Gastroesophageal sphincter (tissue), 4 donors: ENCODE measurements at regions not wholly inside any gene's neighbourhood (a gene's known extent, or its start where the extent isn't known, plus 50 kb on each side); places are given as distances from the start of the nearest gene placed in this dataset.

Source experiments
- ATAC-seq: fragments of 150-250 bp; one replicate; pipeline ENCODE4 v1.9.1; 2016; ENCODE audit warnings: mild to moderate bottlenecking, moderate library complexity
- H3K27ac ChIP-seq, 4 donors: fragments of 200-600 bp; sonication (generic) in 3 of 4; 1 replicate in 3 of 4; 2 replicates in 1 of 4; pipeline ENCODE4 v1.5.1; 2016 to 2019
- H3K27me3 ChIP-seq: fragments of 200-600 bp; sonication (generic); one replicate; pipeline ENCODE4 v1.5.1; 2019
- H3K36me3 ChIP-seq, 2 donors: fragments of 200-600 bp; sonication (generic); one replicate each; pipeline ENCODE4 v1.5.1; 2019; ENCODE audit warnings: control low read depth in 1 of 2
- H3K4me1 ChIP-seq, 3 donors: fragments of 200-600 bp; sonication (generic); 1 replicate in 2 of 3; 2 replicates in 1 of 3; pipeline ENCODE4 v1.5.1; 2016 to 2019; ENCODE audit warnings: control low read depth in 2 of 3
- H3K4me3 ChIP-seq, 2 donors: fragments of 200-600 bp; sonication (generic); one replicate each; pipeline ENCODE4 v1.5.1; 2019; ENCODE audit warnings: mild to moderate bottlenecking in 1 of 2, moderate library complexity in 1 of 2
- H3K9me3 ChIP-seq, 3 donors: fragments of 200-600 bp; sonication (generic); one replicate each; pipeline ENCODE4 v1.5.1; 2017 to 2019; ENCODE audit warnings: control low read depth in 2 of 3
- CTCF ChIP-seq, 4 experiments: fragments of 200-600 bp in 2 of 4; fragments of 450-650 bp in 2 of 4; sonication (generic) in 1 of 4; IDR thresholded peaks; one replicate each; pipeline ENCODE4 v1.5.1; 2017 to 2019; ENCODE audit warnings: antibody characterized with exemption in 4 of 4, mild to moderate bottlenecking in 2 of 4, moderate library complexity in 2 of 4
- EP300 ChIP-seq: sonication (generic); formaldehyde crosslinking; IDR thresholded peaks from one replicate; pipeline ENCODE4 v1.6.1; 2017; ENCODE audit warnings: antibody characterized with exemption, mild to moderate bottlenecking
- POLR2A ChIP-seq, 2 donors: fragments of 450-650 bp; IDR thresholded peaks; one replicate each; pipeline ENCODE4 v1.6.1; 2017; ENCODE audit warnings: antibody characterized with exemption in 2 of 2, mild to moderate bottlenecking in 2 of 2, moderate library complexity in 1 of 2
- POLR2AphosphoS5 ChIP-seq: sonication (generic); formaldehyde crosslinking; IDR thresholded peaks from one replicate; pipeline ENCODE4 v1.6.1; 2017; ENCODE audit warnings: antibody characterized with exemption
- WGBS, 2 donors: methylation state at CpG; one replicate each; pipeline ENCODE4 v1.1.5; 2018; ENCODE audit warnings: low coverage in 1 of 2; 5-methylcytosine and 5-hydroxymethylcytosine counted together

- no peak for ATAC-seq
- no peaks in the 10 kb centered on the region for H3K9me3 ChIP-seq
- H3K27ac ChIP-seq: no peak overlapping the region
- TF ChIP-seq CTCF (IDR thresholded peaks at IDR 0.05) (no peak), POLR2A (IDR thresholded peaks at IDR 0.05) (no peak), POLR2AphosphoS5 (no peak), EP300 (no peak)
- H3K4me1 ChIP-seq: no peaks in the 10 kb centered on the region
- no peaks in the 10 kb centered on the region for H3K36me3 ChIP-seq
- H3K4me3 ChIP-seq: no peak overlapping the region
- no peaks in the 10 kb centered on the region for H3K27me3 ChIP-seq
Observed at GRCh38 chr1:79695138-79695537, 688.6 kb upstream of the ADGRL4 start.

DNA sequence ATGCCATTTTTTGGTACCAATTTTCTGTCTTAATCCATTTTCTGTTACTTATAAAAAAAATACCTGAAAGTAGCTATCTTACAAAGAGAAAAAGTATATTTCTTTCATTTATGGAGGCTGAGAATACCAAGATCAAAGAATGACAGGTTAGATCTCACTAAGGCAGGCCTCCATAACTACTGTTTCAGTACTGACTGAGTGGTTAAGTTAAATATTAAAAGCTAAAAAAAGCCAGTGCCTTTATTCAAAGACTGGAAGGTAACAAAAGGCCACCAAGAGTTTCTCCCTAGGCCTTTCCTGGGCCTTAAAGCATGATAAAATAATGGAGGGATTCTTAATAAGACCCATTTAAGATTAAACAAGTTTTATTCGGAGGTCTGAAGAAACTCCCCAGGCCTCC lies 687.7 kb upstream of the ADGRL4 start:
- H3K4me3 ChIP-seq: no peak overlapping the region
- no peak for TF ChIP-seq CTCF (IDR thresholded peaks at IDR 0.05)
- TF ChIP-seq POLR2AphosphoS5: no peak
- WGBS, 2 donors: 43 to 70% methylated on average over 1 of the region's 1 CpG

DNA sequence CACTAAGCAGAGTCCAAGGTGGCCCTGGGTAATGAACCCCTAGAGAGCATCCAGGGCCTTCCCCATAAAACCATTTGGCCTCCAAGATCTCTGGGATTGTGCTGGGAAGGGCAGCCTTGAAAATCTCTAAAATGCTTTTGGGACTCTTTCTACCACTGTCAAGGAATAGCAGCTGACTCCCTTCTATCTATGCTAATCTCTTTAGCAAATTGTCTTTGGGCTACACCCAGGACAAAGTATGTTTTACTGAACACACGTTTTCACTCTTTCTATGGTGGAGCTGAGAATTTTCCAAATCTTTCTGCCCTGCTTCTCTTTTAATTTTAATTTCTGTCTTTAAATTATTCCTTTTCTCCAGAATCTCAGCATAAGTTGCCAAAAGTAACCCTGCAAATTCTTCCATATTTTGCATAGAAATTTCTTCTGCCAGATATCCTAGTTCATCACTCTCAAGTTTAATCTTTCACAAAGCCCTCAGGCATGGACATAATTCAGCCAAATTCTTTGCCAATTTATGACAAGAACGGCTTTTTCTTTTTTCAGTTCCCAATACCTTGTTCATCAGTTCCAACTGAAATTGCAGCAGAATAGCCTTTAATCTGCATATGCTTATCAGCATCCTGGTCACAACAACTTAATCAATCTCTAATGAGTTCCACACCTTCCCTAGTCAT lies 687.0 kb upstream of the ADGRL4 start:
- H3K4me3 ChIP-seq: no peak overlapping the region
- no peaks in the 10 kb centered on the region for H3K36me3 ChIP-seq
- H3K27ac ChIP-seq: no peak overlapping the region
- no peak for ATAC-seq
- H3K4me1 ChIP-seq: peaks cover 0 to 5% (median 0%) of the 10 kb centered on the region in 3 donors
- no peak for TF ChIP-seq POLR2AphosphoS5
- no peak for TF ChIP-seq CTCF (IDR thresholded peaks at IDR 0.05)
- TF ChIP-seq POLR2A (IDR thresholded peaks at IDR 0.05): no peak
- TF ChIP-seq EP300: no peak
- no peaks in the 10 kb centered on the region for H3K27me3 ChIP-seq
- no peaks in the 10 kb centered on the region for H3K9me3 ChIP-seq
- WGBS, 2 donors: 32 to 68% methylated on average over 2 of the region's 2 CpGs

More for the DNA sequence above, 687.7 kb upstream of the ADGRL4 start:
- Histone ChIP-seq H3K27ac (no peak overlapping the region), H3K9me3 (no peaks in the 10 kb centered on the region), H3K36me3 (no peaks in the 10 kb centered on the region), H3K27me3 (no peaks in the 10 kb centered on the region), H3K4me1 (peaks cover 0 to 2% (median 0%) of the 10 kb centered on the region in 3 donors)
- ATAC-seq: no peak

DNA sequence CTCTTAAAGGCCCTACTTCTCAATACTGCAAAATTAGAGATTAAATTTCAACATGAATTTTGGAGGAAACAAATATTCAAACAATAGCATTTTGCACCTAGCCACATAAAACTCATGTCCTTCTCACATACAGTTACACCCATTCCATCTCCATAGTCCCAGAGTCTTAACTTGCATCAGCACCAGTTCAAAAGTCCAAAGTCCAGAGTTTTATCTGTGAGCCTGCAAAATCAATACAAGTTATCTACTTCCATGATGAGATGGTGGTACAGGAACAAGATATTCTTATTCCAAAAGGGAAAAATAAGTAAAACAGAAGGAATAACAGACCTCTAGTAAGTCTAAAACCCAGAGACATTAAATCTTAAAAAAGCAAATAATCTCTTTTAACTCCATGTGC lies 686.0 kb upstream of the ADGRL4 start:
- no peaks in the 10 kb centered on the region for H3K9me3 ChIP-seq
- H3K36me3 ChIP-seq: no peaks in the 10 kb centered on the region
- no peak overlapping the region for H3K27ac ChIP-seq
- TF ChIP-seq CTCF (IDR thresholded peaks at IDR 0.05) (no peak), POLR2AphosphoS5 (no peak), EP300 (no peak), POLR2A (IDR thresholded peaks at IDR 0.05) (no peak)
- no peak for ATAC-seq
- peaks cover 0 to 5% (median 0%) of the 10 kb centered on the region in 3 donors for H3K4me1 ChIP-seq
- H3K27me3 ChIP-seq: no peaks in the 10 kb centered on the region
- H3K4me3 ChIP-seq: no peak overlapping the region

DNA sequence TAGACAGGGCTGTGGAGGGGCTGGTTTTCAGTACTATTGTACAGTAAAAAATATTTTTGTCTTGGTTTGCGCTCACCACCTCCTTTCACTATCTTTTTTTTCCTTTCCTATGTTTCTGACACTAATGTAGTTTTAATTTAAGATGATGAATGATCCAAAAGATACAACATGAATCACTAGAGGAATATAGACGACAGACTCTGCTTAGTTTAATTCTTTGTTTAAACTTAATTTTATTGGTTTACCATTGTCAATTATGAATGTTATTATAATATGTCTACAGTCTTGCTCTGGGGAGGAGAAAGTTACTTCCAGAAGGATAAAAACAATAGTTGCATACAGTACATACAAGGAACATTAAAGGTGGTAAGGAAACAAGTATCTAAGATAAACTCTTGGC lies 682.4 kb upstream of the ADGRL4 start:
- Histone ChIP-seq H3K4me1 (peaks cover 0 to 5% (median 0%) of the 10 kb centered on the region in 3 donors), H3K9me3 (no peaks in the 10 kb centered on the region), H3K36me3 (no peaks in the 10 kb centered on the region), H3K4me3 (no peak overlapping the region), H3K27ac (no peak overlapping the region), H3K27me3 (no peaks in the 10 kb centered on the region)
- TF ChIP-seq CTCF (IDR thresholded peaks at IDR 0.05): no peak
- no peak for TF ChIP-seq EP300
- TF ChIP-seq POLR2AphosphoS5: no peak
- TF ChIP-seq POLR2A (IDR thresholded peaks at IDR 0.05): no peak
- ATAC-seq: no peak
- WGBS, 2 donors: 11 to 35% methylated on average over 2 of the region's 2 CpGs
